Endothelial cell (in vitro differentiated cells): ENCODE measurements at regions not wholly inside any gene's neighbourhood (a gene's known extent, or its start where the extent isn't known, plus 50 kb on each side); places are given as distances from the start of the nearest gene placed in this dataset.

Experiments
- DNase-seq: peaks from one replicate; pipeline ENCODE4 v3.0.0; 2021; ENCODE audit warnings: low spot score
- H3K27ac Mint-ChIP-seq: one replicate; pipeline ENCODE4 v1.8.0; 2021; ENCODE audit warnings: mixed read lengths, inconsistent platforms; ENCODE audit not compliant: unreplicated experiment
- H3K27me3 Mint-ChIP-seq: one replicate; pipeline ENCODE4 v1.8.0; 2021; ENCODE audit warnings: mild to moderate bottlenecking, moderate library complexity, mixed read lengths, inconsistent platforms; ENCODE audit not compliant: unreplicated experiment
- H3K36me3 Mint-ChIP-seq: one replicate; pipeline ENCODE4 v1.8.0; 2021; ENCODE audit warnings: mild to moderate bottlenecking, low read depth, mixed read lengths, inconsistent platforms; ENCODE audit not compliant: unreplicated experiment
- H3K4me1 Mint-ChIP-seq: one replicate; pipeline ENCODE4 v1.8.0; 2021; ENCODE audit warnings: mild to moderate bottlenecking, mixed read lengths, inconsistent platforms; ENCODE audit not compliant: unreplicated experiment
- H3K4me3 Mint-ChIP-seq: one replicate; pipeline ENCODE4 v1.8.0; 2021; ENCODE audit warnings: mild to moderate bottlenecking, mixed read lengths, inconsistent platforms; ENCODE audit not compliant: unreplicated experiment
- H3K9me3 Mint-ChIP-seq: one replicate; pipeline ENCODE4 v1.8.0; 2021; ENCODE audit warnings: mixed read lengths, inconsistent platforms; ENCODE audit not compliant: unreplicated experiment
- TF ChIP-seq, protein P1 (sequence below): fragments of 200-600 bp; sonication (generic); IDR thresholded peaks from one replicate; pipeline ENCODE4 v1.5.0; 2021; ENCODE audit warnings: antibody characterized with exemption; ENCODE audit not compliant: unreplicated experiment

- Mint-ChIP-seq H3K4me1 (no peaks in the 10 kb centered on the region), H3K27me3 (no peaks in the 10 kb centered on the region), H3K4me3 (no peak overlapping the region), H3K27ac (no peak overlapping the region), H3K36me3 (no peaks in the 10 kb centered on the region), H3K9me3 (no peaks in the 10 kb centered on the region)
- TF ChIP-seq, protein P1, sequence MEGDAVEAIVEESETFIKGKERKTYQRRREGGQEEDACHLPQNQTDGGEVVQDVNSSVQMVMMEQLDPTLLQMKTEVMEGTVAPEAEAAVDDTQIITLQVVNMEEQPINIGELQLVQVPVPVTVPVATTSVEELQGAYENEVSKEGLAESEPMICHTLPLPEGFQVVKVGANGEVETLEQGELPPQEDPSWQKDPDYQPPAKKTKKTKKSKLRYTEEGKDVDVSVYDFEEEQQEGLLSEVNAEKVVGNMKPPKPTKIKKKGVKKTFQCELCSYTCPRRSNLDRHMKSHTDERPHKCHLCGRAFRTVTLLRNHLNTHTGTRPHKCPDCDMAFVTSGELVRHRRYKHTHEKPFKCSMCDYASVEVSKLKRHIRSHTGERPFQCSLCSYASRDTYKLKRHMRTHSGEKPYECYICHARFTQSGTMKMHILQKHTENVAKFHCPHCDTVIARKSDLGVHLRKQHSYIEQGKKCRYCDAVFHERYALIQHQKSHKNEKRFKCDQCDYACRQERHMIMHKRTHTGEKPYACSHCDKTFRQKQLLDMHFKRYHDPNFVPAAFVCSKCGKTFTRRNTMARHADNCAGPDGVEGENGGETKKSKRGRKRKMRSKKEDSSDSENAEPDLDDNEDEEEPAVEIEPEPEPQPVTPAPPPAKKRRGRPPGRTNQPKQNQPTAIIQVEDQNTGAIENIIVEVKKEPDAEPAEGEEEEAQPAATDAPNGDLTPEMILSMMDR, result no peak
- DNase-seq, result no peak
Measured at GRCh38 chr9:26325444-26325829, 567.2 kb downstream of the CAAP1 start.

- no peaks in the 10 kb centered on the region for H3K9me3 Mint-ChIP-seq
- no peak overlapping the region for H3K27ac Mint-ChIP-seq
- H3K4me1 Mint-ChIP-seq, result no peaks in the 10 kb centered on the region
- TF ChIP-seq, protein P1, result no peak
- DNase-seq, result no peak
- H3K4me3 Mint-ChIP-seq, result no peak overlapping the region
- no peaks in the 10 kb centered on the region for H3K36me3 Mint-ChIP-seq
- H3K27me3 Mint-ChIP-seq, result no peaks in the 10 kb centered on the region
Measured at GRCh38 chr9:26324786-26325443, 567.7 kb downstream of the CAAP1 start.

GRCh38 chr9:26321935-26322334, 570.7 kb downstream of the CAAP1 start:
- TF ChIP-seq, protein P1, result no peak
- Mint-ChIP-seq H3K36me3 (no peaks in the 10 kb centered on the region), H3K4me1 (no peaks in the 10 kb centered on the region), H3K9me3 (no peaks in the 10 kb centered on the region), H3K27ac (no peak overlapping the region), H3K4me3 (no peak overlapping the region), H3K27me3 (no peaks in the 10 kb centered on the region)
- DNase-seq, result no peak

- Mint-ChIP-seq H3K27me3 (no peaks in the 10 kb centered on the region), H3K4me3 (no peak overlapping the region), H3K9me3 (no peaks in the 10 kb centered on the region), H3K27ac (no peak overlapping the region), H3K36me3 (no peaks in the 10 kb centered on the region), H3K4me1 (no peaks in the 10 kb centered on the region)
- TF ChIP-seq, protein P1, result no peak
- no peak for DNase-seq
Measured at GRCh38 chr9:26319859-26320258, 572.7 kb downstream of the CAAP1 start.

DNA sequence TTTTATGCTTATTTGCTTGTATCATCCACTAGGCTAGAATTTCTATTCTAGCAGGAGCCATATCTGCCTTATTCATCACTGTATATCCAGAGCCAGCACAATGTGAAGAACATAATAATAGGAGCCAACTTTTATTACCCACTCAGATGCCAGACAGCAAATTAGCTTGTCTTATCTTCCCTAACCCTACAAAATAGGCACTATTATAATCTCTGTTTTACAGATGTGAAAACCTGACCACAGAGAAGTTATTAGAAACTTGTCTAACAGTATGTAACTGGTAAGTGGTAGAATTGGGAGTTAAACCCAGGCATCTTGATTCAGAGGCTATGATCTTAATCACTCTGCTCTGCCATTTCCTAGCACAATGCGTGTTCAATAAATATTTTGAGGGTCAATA, 579.5 kb downstream of the CAAP1 start:
- no peak for DNase-seq
- peaks cover 5% of the 10 kb centered on the region for H3K4me1 Mint-ChIP-seq
- H3K9me3 Mint-ChIP-seq, result no peaks in the 10 kb centered on the region
- TF ChIP-seq, protein P1, result no peak
- H3K27me3 Mint-ChIP-seq, result no peaks in the 10 kb centered on the region
- no peaks in the 10 kb centered on the region for H3K36me3 Mint-ChIP-seq
- H3K4me3 Mint-ChIP-seq, result no peak overlapping the region
- H3K27ac Mint-ChIP-seq, result no peak overlapping the region
